Peyer's patch (tissue), 4 donors: ENCODE measurements at regions not wholly inside any gene's neighbourhood (a gene's known extent, or its start where the extent isn't known, plus 50 kb on each side); places are given as distances from the start of the nearest gene placed in this dataset.

Source experiments
- DNase-seq, 3 donors: peaks; one replicate each; pipeline ENCODE4 v3.0.0-alpha.2; 2017 to 2019
- H3K27ac ChIP-seq, 4 donors: fragments of 200-600 bp; sonication (generic); one replicate each; pipeline ENCODE4 v1.5.1; 2016 to 2019
- H3K27me3 ChIP-seq, 2 donors: fragments of 200-600 bp; sonication (generic); one replicate each; pipeline ENCODE4 v1.5.1; 2019
- H3K36me3 ChIP-seq, 3 donors: fragments of 200-600 bp; sonication (generic); one replicate each; pipeline ENCODE4 v1.5.1; 2016 to 2019
- H3K4me1 ChIP-seq, 4 donors: fragments of 200-600 bp; sonication (generic); one replicate each; pipeline ENCODE4 v1.5.1; 2016 to 2019
- H3K4me3 ChIP-seq, 4 donors: fragments of 200-600 bp; sonication (generic); 1 replicate in 3 of 4; 2 replicates in 1 of 4; pipeline ENCODE4 v1.5.1; 2016 to 2019; ENCODE audit warnings: mild to moderate bottlenecking in 1 of 4
- H3K9me3 ChIP-seq, 4 donors: fragments of 200-600 bp; sonication (generic); one replicate each; pipeline ENCODE4 v1.5.1; 2016 to 2019; ENCODE audit warnings: mild to moderate bottlenecking in 1 of 4
- POLR2A ChIP-seq, 2 donors: fragments of 450-650 bp; IDR thresholded peaks; one replicate each; pipeline ENCODE4 v1.5.1; 2017; ENCODE audit warnings: antibody characterized with exemption in 2 of 2, mild to moderate bottlenecking in 2 of 2, moderate library complexity in 2 of 2
- TF ChIP-seq, protein P1 (sequence below), 6 experiments: fragments of 450-650 bp in 4 of 6; fragments of 200-600 bp in 2 of 6; sonication (generic) in 1 of 6; IDR thresholded peaks; one replicate each; pipeline ENCODE4 v1.5.1; 2017 to 2019; ENCODE audit warnings: antibody characterized with exemption in 6 of 6, mild to moderate bottlenecking in 3 of 6, moderate library complexity in 1 of 6

DNA sequence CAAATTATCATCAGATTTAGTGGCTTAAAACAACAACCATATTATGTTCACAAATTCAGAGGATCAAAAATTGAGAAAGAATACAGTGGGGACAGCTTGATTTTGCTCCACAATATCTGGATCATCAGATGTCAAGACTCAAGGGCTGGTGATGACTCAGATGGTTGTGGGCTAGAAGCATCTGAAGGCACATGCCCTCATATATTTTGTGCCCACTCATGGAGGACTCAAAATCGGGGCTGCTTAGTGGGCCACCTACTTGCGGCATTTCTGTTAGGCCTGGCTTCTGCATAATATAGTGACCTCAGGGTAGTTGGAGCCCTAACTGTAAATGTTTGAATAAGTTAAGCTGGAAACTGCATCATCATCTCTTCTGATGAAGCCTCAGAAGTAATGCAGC lies 584.5 kb downstream of the SLC16A7 start:
- no peaks in the 10 kb centered on the region for H3K9me3 ChIP-seq
- H3K27me3 ChIP-seq: no peaks in the 10 kb centered on the region
- H3K4me1 ChIP-seq: no peaks in the 10 kb centered on the region
- TF ChIP-seq, protein P1, sequence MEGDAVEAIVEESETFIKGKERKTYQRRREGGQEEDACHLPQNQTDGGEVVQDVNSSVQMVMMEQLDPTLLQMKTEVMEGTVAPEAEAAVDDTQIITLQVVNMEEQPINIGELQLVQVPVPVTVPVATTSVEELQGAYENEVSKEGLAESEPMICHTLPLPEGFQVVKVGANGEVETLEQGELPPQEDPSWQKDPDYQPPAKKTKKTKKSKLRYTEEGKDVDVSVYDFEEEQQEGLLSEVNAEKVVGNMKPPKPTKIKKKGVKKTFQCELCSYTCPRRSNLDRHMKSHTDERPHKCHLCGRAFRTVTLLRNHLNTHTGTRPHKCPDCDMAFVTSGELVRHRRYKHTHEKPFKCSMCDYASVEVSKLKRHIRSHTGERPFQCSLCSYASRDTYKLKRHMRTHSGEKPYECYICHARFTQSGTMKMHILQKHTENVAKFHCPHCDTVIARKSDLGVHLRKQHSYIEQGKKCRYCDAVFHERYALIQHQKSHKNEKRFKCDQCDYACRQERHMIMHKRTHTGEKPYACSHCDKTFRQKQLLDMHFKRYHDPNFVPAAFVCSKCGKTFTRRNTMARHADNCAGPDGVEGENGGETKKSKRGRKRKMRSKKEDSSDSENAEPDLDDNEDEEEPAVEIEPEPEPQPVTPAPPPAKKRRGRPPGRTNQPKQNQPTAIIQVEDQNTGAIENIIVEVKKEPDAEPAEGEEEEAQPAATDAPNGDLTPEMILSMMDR (IDR thresholded peaks at IDR 0.05): no peak
- TF ChIP-seq POLR2A (IDR thresholded peaks at IDR 0.05): no peak
- no peak for DNase-seq
- H3K36me3 ChIP-seq: no peaks in the 10 kb centered on the region
- H3K4me3 ChIP-seq: no peak overlapping the region
- H3K27ac ChIP-seq: no peak overlapping the region

DNA sequence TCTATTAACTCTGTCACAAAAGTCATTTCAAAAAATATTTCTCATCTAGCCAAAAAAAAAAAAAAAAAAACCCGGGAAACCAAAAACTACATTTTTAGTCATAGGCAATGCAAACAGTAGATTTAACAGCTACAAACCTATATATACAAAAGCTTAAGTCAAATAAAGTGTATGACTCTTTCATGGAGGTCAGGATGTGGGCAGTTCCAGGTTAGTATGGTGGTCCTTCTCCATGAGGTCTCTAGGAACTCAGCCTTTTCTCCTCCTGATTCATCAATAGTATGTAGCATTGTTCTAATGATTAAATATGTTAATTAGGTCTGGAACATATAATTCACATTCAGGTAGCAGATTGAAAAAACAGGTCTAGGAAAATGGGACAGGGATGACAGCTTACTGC lies 586.5 kb downstream of the SLC16A7 start:
- H3K4me3 ChIP-seq: no peak overlapping the region
- H3K36me3 ChIP-seq: no peaks in the 10 kb centered on the region
- DNase-seq: no peak
- H3K27ac ChIP-seq: no peak overlapping the region
- no peaks in the 10 kb centered on the region for H3K27me3 ChIP-seq
- TF ChIP-seq POLR2A (IDR thresholded peaks at IDR 0.05): no peak
- TF ChIP-seq, protein P1 (IDR thresholded peaks at IDR 0.05): no peak
- no peaks in the 10 kb centered on the region for H3K9me3 ChIP-seq
- no peaks in the 10 kb centered on the region for H3K4me1 ChIP-seq

GRCh38 chr12:60184096-60184495 lies 588.3 kb downstream of the SLC16A7 start:
- no peak overlapping the region for H3K27ac ChIP-seq
- H3K4me3 ChIP-seq: no peak overlapping the region
- no peaks in the 10 kb centered on the region for H3K4me1 ChIP-seq
- no peaks in the 10 kb centered on the region for H3K9me3 ChIP-seq
- no peaks in the 10 kb centered on the region for H3K27me3 ChIP-seq
- no peaks in the 10 kb centered on the region for H3K36me3 ChIP-seq
- TF ChIP-seq, protein P1 (IDR thresholded peaks at IDR 0.05): no peak
- no peak for TF ChIP-seq POLR2A (IDR thresholded peaks at IDR 0.05)
- DNase-seq: no peak

GRCh38 chr12:60185060-60185459 lies 589.2 kb downstream of the SLC16A7 start:
- no peaks in the 10 kb centered on the region for H3K36me3 ChIP-seq
- H3K27ac ChIP-seq: no peak overlapping the region
- no peak for DNase-seq
- no peaks in the 10 kb centered on the region for H3K4me1 ChIP-seq
- H3K9me3 ChIP-seq: no peaks in the 10 kb centered on the region
- H3K27me3 ChIP-seq: no peaks in the 10 kb centered on the region
- TF ChIP-seq, protein P1 (IDR thresholded peaks at IDR 0.05): no peak
- TF ChIP-seq POLR2A (IDR thresholded peaks at IDR 0.05): no peak
- H3K4me3 ChIP-seq: no peak overlapping the region

GRCh38 chr12:60191271-60191670 lies 595.4 kb downstream of the SLC16A7 start:
- TF ChIP-seq, protein P1 (IDR thresholded peaks at IDR 0.05): no peak
- TF ChIP-seq POLR2A (IDR thresholded peaks at IDR 0.05): no peak
- no peaks in the 10 kb centered on the region for H3K36me3 ChIP-seq

More at GRCh38 chr12:60191271-60191670, 595.4 kb downstream of the SLC16A7 start:
- no peaks in the 10 kb centered on the region for H3K9me3 ChIP-seq
- H3K4me3 ChIP-seq: no peak overlapping the region
- DNase-seq: no peak
- H3K27ac ChIP-seq: no peak overlapping the region
- no peaks in the 10 kb centered on the region for H3K27me3 ChIP-seq
- H3K4me1 ChIP-seq: no peaks in the 10 kb centered on the region
